SK-N-SH treated with all-trans-retinoic acid at 6 μM for 48 hours (cell line): ENCODE measurements at regions not wholly inside any gene's neighbourhood (a gene's known extent, or its start where the extent isn't known, plus 50 kb on each side); places are given as distances from the start of the nearest gene placed in this dataset.

Experiments
- CSDC2 ChIP-seq: fragments of 250-450 bp; sonication (Bioruptor Pico); IDR thresholded peaks from 2 replicates; pipeline ENCODE4 v1.5.0; 2020; ENCODE audit warnings: mild to moderate bottlenecking, moderate library complexity
- ISL1 ChIP-seq: fragments of 250-450 bp; sonication (Bioruptor Pico); IDR thresholded peaks from 2 replicates; pipeline ENCODE4 v2.1.2; 2022; ENCODE audit warnings: mild to moderate bottlenecking, moderate library complexity
- RARB ChIP-seq: fragments of 250-450 bp; sonication (Bioruptor Pico); IDR thresholded peaks from 2 replicates; pipeline ENCODE4 v1.8.0; 2021; ENCODE audit warnings: mild to moderate bottlenecking, moderate library complexity
- TCF4 ChIP-seq: fragments of 250-450 bp; sonication (Bioruptor Pico); IDR thresholded peaks from 2 replicates; pipeline ENCODE4 v1.8.0; 2021; ENCODE audit warnings: mild to moderate bottlenecking, moderate library complexity, borderline replicate concordance
- ZFP3 ChIP-seq: fragments of 250-450 bp; sonication (Bioruptor Pico); IDR thresholded peaks from 2 replicates; pipeline ENCODE4 v1.5.0; 2020; ENCODE audit warnings: mild to moderate bottlenecking, moderate library complexity
- ZNF565 ChIP-seq: fragments of 450-650 bp; formaldehyde crosslinking; conservative IDR thresholded peaks from 2 replicates; pipeline ENCODE4 v1.5.0; 2020; ENCODE audit warnings: low read depth, mild to moderate bottlenecking, moderate library complexity
- ZNF8 ChIP-seq: fragments of 450-650 bp; formaldehyde crosslinking; IDR thresholded peaks from 2 replicates; pipeline ENCODE4 v1.5.0; 2020; ENCODE audit warnings: mild to moderate bottlenecking, moderate library complexity
- TF ChIP-seq, protein P1 (sequence below): fragments of 250-450 bp; sonication (Bioruptor Pico); IDR thresholded peaks from 2 replicates; pipeline ENCODE4 v1.8.0; 2020; ENCODE audit warnings: mild to moderate bottlenecking, moderate library complexity, borderline replicate concordance
- TF ChIP-seq, protein P2 (sequence below): fragments of 250-450 bp; sonication (Bioruptor Pico); IDR thresholded peaks from 2 replicates; pipeline ENCODE4 v1.5.1; 2021; ENCODE audit warnings: mild to moderate bottlenecking, moderate library complexity

DNA sequence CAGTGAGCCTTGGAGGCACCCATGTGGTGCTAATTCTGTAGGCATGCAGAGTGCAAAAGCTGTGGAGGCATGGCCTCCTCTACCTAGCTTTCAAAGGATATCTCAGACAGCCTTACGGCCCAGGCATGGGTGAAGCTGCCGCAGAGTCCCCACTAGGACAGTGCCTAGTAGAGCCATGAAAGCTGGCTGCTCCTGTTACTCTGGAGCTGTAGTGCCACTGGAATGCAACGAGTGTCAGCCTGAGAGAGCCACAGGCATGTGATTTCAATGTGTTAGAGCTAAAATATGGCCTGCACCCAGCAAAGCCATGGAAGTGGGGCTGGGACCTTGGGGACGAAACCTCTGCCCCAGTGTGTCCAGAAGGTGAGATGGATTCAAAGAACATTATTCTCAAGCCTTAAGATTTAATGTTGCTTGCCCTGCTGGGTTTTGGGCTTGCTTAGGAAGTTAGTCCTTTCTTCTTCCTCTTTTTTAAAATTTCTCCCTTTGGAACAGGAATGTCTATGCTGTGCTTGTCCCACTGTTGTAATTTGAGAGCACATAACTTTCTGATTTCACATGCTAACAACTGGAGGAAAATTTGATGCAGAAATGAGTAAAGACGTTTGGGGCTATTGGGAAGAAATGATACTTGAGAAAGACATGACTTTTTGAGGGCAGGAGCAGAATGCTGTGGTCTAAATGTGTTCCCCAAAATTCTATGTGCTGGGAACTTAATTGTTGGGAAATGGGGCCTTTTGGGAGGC lies 298.4 kb downstream of the PSAT1 start:
- no peak for TF ChIP-seq ZFP3
- TF ChIP-seq RARB (CRISPR knock-in tag): no peak
- TF ChIP-seq, protein P1, sequence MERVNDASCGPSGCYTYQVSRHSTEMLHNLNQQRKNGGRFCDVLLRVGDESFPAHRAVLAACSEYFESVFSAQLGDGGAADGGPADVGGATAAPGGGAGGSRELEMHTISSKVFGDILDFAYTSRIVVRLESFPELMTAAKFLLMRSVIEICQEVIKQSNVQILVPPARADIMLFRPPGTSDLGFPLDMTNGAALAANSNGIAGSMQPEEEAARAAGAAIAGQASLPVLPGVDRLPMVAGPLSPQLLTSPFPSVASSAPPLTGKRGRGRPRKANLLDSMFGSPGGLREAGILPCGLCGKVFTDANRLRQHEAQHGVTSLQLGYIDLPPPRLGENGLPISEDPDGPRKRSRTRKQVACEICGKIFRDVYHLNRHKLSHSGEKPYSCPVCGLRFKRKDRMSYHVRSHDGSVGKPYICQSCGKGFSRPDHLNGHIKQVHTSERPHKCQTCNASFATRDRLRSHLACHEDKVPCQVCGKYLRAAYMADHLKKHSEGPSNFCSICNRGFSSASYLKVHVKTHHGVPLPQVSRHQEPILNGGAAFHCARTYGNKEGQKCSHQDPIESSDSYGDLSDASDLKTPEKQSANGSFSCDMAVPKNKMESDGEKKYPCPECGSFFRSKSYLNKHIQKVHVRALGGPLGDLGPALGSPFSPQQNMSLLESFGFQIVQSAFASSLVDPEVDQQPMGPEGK (CRISPR knock-in tag): no peak
- TF ChIP-seq CSDC2: no peak
- TF ChIP-seq ZNF8 (CRISPR knock-in tag): no peak
- TF ChIP-seq TCF4: no peak
- no peak for TF ChIP-seq ISL1 (CRISPR knock-in tag)
- no peak for TF ChIP-seq ZNF565 (CRISPR knock-in tag)
- TF ChIP-seq, protein P2, sequence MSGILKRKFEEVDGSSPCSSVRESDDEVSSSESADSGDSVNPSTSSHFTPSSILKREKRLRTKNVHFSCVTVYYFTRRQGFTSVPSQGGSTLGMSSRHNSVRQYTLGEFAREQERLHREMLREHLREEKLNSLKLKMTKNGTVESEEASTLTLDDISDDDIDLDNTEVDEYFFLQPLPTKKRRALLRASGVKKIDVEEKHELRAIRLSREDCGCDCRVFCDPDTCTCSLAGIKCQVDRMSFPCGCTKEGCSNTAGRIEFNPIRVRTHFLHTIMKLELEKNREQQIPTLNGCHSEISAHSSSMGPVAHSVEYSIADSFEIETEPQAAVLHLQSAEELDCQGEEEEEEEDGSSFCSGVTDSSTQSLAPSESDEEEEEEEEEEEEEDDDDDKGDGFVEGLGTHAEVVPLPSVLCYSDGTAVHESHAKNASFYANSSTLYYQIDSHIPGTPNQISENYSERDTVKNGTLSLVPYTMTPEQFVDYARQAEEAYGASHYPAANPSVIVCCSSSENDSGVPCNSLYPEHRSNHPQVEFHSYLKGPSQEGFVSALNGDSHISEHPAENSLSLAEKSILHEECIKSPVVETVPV (CRISPR knock-in tag): no peak
